ENCODE measurements at regions not wholly inside any gene's neighbourhood (a gene's known extent, or its start where the extent isn't known, plus 50 kb on each side); places are given as distances from the start of the nearest gene placed in this dataset.
"Not testable (repeated sequence)": the region's sequence is repeated elsewhere in the genome, so short reads cannot be mapped to it uniquely, and the experiment has no call there.

- no peak for DNase-seq
Measured at GRCh38 chr14:89697281-89698060, 257.1 kb downstream of the EFCAB11 start.

- DNase-seq, result no peak
Measured at GRCh38 chr14:89695846-89696245, 258.7 kb downstream of the EFCAB11 start.

GRCh38 chr14:89690139-89690538, 264.4 kb downstream of the EFCAB11 start:
- no peak for DNase-seq

- DNase-seq, result not testable (repeated sequence)
Measured at GRCh38 chr14:89689711-89690110, 264.8 kb downstream of the EFCAB11 start.

- no peak for DNase-seq
Measured at GRCh38 chr14:89688507-89689211, 265.9 kb downstream of the EFCAB11 start.

GRCh38 chr14:89687129-89687528, 267.4 kb downstream of the EFCAB11 start:
- DNase-seq, result not testable (repeated sequence)

GRCh38 chr14:89684139-89684538, 267.1 kb upstream of the FOXN3 start:
- no peak for DNase-seq

- DNase-seq, result no peak
Measured at GRCh38 chr14:89681086-89682018, 264.3 kb upstream of the FOXN3 start.

GRCh38 chr14:89680156-89680555, 263.1 kb upstream of the FOXN3 start:
- DNase-seq, result no peak

GRCh38 chr14:89678768-89679167, 261.7 kb upstream of the FOXN3 start:
- DNase-seq, result no peak

- DNase-seq, result no peak
Measured at GRCh38 chr14:89675590-89675989, 258.6 kb upstream of the FOXN3 start.

- no peak for DNase-seq
Measured at GRCh38 chr14:89674936-89675335, 257.9 kb upstream of the FOXN3 start.

GRCh38 chr14:89674240-89674639, 257.2 kb upstream of the FOXN3 start:
- no peak for DNase-seq

GRCh38 chr14:89673512-89674225, 256.6 kb upstream of the FOXN3 start:
- DNase-seq, result no peak

- peak; percentile 34 for DNase-seq
Measured at GRCh38 chr14:89672636-89673511, 255.8 kb upstream of the FOXN3 start.

GRCh38 chr14:89669193-89669592, 252.2 kb upstream of the FOXN3 start:
- no peak for DNase-seq

GRCh38 chr14:89667983-89668382, 250.9 kb upstream of the FOXN3 start:
- no peak for DNase-seq

- not testable (repeated sequence) for DNase-seq
Measured at GRCh38 chr14:89665300-89666081, 248.5 kb upstream of the FOXN3 start.

- DNase-seq, result no peak
Measured at GRCh38 chr14:89661392-89661791, 244.4 kb upstream of the FOXN3 start.
